Stimulated activated CD8-positive, alpha-beta memory T cell treated with anti-CD3 and anti-CD28 coated beads, Interleukin-15, amount 100 ng/mL, for 4 hours (primary cell): ENCODE measurements at regions not wholly inside any gene's neighbourhood (a gene's known extent, or its start where the extent isn't known, plus 50 kb on each side); places are given as distances from the start of the nearest gene placed in this dataset.
A peak's percentile ranks its signal among the peaks of the same experiment; 100 is the strongest.
"Not testable (repeated sequence)": the region's sequence is repeated elsewhere in the genome, so short reads cannot be mapped to it uniquely, and the experiment has no call there.

Experiments used
- DNase-seq, 2 donors: peaks; one replicate each; pipeline ENCODE4 v3.0.0-alpha.2; 2020; ENCODE audit warnings: low read depth in 2 of 2

DNA sequence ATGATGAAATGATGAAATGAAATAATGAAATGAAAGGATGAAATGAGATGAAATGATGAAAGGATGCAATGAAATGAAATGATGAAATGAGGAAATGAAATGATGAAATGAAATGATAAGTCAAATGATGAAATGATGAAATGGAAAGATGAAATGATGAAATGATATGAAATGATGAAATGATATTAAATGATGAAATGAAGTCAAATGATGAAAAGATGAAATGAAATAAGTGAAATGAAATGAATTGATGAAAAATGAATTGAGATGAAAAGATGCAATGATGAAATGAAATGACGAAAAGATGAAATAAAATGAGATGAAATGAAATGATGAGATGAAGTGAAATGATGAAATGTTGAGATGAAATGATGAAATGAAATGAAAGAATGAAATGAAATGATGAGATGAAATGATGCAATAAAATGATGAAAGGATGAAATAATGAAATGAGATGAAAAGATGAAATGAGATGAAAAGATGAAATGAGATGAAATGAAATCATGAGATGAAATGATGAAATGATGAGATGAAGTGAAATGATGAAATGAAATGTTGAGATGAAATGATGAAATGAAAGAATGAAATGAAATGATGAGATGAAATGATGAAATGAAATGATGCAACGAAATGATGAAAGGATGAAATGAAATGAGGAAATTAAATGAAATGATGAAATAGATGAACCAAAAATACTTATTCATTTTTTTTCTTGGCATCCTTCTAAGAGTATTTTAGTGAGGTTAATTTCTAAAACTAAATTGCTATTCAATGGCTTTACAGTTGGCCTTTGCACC lies 139.8 kb upstream of the ERV3-1 start:
- not testable (repeated sequence) for DNase-seq

DNA sequence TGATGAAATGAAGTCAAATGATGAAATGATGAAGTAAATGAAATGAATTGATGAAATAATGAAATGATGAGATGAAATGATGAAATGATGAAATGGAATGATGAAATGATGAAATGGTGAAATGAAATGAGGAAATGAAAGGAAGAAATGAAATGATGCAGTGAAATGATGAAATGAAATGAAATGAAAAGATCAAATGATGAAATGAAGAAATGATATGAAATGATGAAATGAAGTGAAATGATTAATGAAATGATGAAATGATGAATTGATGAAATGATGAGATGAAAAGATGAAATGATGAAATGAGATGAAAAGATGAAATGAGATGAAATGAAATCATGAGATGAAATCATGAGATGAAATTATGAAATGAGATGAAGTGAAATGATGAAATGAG lies 139.2 kb upstream of the ERV3-1 start:
- not testable (repeated sequence) for DNase-seq

GRCh38 chr7:65145008-65145407 lies 138.5 kb upstream of the ERV3-1 start:
- not testable (repeated sequence) for DNase-seq

GRCh38 chr7:65144557-65144956 lies 138.1 kb upstream of the ERV3-1 start:
- not testable (repeated sequence) for DNase-seq

DNA sequence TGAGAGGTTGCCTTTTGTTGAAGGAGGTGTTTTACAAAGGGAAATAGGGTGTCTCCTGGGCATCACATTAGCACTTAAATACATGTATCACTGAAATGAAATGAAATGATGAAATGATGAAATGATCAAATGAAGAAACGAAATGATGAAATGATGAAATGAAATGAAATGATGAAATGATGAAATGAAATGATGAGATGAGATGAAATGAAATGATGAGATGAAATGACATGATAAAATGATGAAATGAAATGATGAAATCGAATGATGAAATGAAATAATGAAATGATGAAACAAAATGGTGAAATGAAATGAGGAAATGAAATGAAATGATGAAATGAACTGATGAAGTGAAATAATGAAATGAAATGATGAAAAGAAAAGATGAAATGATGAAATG lies 137.6 kb upstream of the ERV3-1 start:
- DNase-seq = not testable (repeated sequence)

DNA sequence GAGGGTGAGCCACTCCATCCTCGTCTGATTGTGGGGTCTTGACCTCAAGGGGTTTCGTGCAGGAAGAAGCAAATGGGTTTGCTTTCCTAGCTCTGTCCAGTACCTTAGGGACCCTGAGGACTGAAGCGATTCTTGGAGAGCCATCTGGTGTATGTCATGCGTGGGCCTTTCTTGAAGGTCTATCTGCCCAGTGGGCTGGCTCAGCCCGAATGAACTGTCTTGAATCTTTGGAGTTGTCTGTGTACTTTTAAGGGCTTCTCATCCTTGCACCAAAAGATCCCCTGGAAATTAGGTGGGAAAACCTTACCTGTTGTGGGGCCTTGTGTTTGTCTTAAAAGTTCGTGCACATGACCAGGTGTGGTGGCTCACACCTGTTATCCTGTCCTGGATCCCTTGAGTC lies 135.4 kb upstream of the ERV3-1 start:
- DNase-seq = not testable (repeated sequence)

- DNase-seq = not testable (repeated sequence)
Observed at GRCh38 chr7:65141405-65141778, 134.9 kb upstream of the ERV3-1 start.

DNA sequence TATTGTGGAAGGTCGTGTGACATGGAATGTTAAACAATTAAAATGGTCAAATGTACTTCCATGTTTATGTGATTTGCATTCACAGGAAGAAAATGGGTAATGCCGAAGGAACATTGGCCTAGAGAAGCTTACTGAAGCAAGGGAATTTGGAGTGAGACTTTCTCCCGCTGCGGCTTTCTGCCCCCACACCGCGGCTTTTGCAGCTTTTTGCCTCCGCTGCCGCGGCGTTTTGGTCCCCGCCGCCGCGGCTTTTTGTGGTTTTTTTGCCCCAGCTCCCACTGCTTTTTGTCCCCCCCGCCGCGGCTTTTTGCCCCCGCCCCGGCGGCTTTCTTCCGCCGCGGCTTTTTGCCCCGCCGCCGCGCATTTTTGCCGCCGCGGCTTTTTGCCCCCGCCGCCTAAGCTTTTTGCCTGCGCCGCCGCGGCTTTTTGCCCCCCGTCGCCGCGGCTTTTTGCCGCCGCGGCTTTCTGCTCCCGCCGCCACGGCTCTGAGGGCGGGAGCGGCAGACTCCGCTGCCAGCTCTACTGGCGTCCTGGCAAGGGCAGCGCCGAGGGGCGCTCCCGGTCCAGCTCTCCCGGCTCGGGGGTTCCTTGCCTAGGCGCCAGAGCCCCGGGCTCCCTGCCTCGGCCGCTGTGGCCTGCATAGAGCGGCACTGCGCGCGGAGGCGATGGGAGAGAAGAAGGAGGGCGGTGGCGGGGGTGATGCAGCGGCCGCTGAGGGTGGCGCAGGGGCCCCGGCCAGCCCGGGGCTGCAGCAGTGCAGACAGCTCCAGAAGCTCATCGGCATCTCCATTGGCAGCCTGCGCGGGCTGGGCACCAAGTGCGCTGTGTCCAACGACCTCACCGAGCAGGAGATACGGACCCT lies 134.3 kb upstream of the ERV3-1 start:
- not testable (repeated sequence) for DNase-seq

- DNase-seq = not testable (repeated sequence)
Observed at GRCh38 chr7:65136850-65137249, 130.4 kb upstream of the ERV3-1 start.

GRCh38 chr7:65133087-65133486 lies 126.6 kb upstream of the ERV3-1 start:
- not testable (repeated sequence) for DNase-seq

DNA sequence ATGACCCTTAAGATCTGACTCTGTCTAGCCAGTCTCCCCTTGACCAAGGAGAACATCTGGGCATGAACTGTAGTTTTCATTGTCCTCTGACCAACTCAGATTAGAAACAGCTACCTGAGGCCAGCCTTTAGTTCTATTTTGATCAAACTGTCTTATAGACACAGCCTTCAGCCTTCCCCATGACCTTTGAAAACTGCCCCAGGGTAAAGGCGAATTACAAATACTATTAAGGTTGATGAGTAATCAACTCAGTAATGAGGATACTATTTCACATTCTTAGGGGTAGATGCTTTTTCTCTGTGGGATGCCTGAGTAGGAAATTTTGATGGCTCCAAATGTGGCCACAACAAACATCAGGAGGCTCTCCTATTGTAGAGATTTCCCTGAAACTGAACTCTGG lies 125.8 kb upstream of the ERV3-1 start:
- DNase-seq = not testable (repeated sequence)

DNA sequence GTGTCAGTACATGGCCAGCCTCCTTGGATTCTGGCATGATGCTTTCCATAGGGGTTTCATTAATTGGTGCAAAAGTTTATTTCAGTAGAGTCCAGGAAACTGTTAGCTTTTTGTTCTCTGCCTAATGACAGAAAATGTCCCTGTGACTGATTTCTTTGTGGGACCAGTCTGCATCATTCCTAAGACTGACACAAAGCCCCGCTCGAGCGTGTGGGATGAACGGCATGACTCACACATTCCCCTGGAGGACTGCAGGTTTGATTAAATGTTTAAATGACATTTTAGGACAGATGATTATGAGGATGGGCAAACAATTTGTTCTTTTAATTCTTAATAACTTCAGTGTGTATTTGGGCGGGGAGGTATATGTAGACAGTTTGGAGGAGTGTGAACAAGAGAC lies 120.9 kb upstream of the ERV3-1 start:
- DNase-seq = not testable (repeated sequence)

DNA sequence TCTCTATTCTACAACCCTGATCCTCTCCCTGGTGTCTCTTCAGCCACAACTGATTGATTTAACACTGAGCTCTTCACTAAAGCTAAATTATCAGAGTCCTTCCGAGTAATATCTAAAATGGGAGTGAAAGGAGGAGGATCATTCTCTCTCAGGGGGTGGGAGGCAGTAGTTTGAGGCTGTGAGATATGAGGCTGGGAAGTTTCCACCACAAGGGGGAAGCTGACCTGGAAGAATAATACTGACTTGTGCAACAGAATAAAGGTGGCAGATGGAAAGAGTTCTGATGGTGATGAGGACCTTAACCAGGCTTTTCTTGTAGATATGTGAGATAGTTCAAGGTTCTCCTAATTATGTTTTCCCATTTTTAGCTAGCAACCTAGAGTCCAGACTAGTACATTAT lies 118.1 kb upstream of the ERV3-1 start:
- not testable (repeated sequence) for DNase-seq

- DNase-seq = not testable (repeated sequence)
Observed at GRCh38 chr7:65105650-65106203, 99.2 kb upstream of the ERV3-1 start.

DNA sequence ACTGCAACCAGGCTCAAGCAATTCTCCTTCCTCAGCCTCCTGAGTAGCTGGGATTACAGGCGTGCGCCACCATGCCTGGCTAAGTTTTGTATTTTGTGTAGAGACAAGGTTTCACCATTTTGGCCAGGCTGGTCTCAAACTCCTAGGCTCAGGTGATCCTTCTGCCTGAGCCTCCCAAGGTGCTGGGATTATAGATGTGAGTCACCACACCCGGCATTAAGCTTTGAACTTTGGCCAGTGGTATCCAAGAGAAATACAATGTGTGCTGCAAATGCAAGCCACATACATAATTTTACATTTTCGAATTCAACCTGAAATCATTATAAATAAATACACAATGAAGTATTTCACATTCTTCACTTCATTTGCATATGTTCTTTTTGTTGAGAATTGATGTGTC lies 94.0 kb upstream of the ERV3-1 start:
- not testable (repeated sequence) for DNase-seq

GRCh38 chr7:65081669-65082055 lies 75.2 kb upstream of the ERV3-1 start:
- DNase-seq = not testable (repeated sequence)

GRCh38 chr7:65080799-65081668 lies 74.5 kb upstream of the ERV3-1 start:
- peak; percentile 73 to 84 for DNase-seq

- DNase-seq = not testable (repeated sequence)
Observed at GRCh38 chr7:65074959-65075358, 68.5 kb upstream of the ERV3-1 start.

DNA sequence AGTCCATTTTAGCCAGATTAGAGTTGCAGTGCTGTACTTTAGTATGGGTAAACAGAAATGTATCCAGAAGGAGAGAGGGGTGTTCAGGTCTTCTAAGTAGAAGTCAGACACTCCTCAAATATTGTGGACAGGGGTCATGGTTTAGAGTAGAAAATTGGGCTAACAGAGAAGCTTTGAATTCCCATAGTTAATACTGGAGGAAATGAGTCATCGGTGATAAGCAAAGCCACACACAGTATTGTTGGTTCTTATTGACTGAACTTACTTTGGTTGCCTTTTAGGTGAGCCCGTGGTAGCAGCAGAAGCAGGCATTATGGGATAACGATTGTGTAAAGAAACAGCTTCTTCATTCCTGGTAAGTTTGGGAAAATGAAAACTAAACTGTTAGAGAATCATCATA lies 66.7 kb upstream of the ERV3-1 start:
- not testable (repeated sequence) for DNase-seq

DNA sequence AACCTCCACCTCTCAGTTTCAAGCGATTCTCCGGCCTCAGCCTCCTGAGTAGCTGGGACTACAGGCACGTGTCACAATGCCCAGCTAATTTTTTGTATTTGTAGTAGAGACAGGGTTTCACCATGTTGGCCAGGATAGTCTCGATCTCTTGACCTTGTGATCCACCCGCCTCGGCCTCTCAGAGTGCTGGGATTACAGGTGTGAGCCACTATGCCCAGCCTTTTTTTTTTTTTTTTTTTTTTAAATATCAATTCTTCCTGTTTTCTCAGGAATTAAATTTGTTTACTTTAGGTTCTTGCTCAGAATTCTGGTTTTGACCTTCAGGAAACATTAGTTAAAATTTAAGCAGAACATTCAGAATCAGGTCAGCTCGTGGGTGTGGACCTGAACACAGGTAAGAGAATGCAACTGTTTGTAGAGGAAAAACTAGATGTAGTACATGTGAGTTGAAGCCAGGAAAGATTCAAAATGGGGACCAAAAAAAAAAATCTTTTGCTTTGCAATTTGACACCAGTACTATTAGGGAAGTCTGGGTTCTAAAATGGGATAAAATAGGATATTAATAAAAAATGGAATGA lies 65.5 kb upstream of the ERV3-1 start:
- DNase-seq = not testable (repeated sequence)

DNA sequence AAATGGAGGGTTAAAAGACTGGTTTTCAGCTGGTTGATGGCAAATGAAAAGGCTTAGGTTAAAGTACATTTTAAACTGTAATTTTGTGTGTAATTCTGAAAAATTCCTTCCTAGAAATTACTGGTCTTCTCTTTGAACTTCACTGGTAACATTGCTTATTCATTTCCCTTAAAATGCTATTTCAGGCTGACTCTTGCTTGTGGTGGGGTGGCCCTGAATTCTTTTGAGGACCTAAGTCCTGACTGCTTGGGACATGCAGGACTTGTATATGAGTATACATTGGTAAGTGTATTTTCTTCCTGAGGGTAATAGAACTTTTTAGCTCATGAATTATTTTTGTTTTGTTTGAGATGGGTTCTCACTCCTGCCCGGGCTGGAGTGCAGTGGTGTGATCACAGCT lies 63.0 kb upstream of the ERV3-1 start:
- not testable (repeated sequence) for DNase-seq
